LNCAP (cell line): ENCODE measurements at regions not wholly inside any gene's neighbourhood (a gene's known extent, or its start where the extent isn't known, plus 50 kb on each side); places are given as distances from the start of the nearest gene placed in this dataset.

ENCODE experiments used
- TF ChIP-seq, protein P1 (sequence below): fragments of 450-650 bp; IDR thresholded peaks from 2 replicates; pipeline ENCODE4 v1.5.1; 2017; ENCODE audit warnings: mild to moderate bottlenecking

DNA sequence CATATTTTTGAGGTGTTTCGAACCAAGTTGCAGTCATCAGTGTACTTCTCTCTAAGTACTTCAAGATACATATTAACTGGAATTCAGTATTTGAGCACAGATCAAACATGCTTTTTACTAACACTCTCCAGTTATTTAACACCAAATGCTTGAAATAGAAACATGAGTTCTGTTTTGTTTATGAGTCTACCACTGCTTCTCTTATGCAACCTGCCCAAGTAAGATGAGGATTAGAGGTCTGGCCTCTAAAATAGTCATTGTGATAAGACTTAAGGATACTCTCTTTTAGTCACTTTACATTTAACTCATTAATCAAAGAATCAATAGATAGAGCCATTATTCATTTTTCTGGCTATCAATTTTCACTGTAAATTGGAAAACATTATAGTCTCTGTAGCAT is 156.2 kb upstream of the THRB start:
- TF ChIP-seq, protein P1, sequence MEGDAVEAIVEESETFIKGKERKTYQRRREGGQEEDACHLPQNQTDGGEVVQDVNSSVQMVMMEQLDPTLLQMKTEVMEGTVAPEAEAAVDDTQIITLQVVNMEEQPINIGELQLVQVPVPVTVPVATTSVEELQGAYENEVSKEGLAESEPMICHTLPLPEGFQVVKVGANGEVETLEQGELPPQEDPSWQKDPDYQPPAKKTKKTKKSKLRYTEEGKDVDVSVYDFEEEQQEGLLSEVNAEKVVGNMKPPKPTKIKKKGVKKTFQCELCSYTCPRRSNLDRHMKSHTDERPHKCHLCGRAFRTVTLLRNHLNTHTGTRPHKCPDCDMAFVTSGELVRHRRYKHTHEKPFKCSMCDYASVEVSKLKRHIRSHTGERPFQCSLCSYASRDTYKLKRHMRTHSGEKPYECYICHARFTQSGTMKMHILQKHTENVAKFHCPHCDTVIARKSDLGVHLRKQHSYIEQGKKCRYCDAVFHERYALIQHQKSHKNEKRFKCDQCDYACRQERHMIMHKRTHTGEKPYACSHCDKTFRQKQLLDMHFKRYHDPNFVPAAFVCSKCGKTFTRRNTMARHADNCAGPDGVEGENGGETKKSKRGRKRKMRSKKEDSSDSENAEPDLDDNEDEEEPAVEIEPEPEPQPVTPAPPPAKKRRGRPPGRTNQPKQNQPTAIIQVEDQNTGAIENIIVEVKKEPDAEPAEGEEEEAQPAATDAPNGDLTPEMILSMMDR = no peak

DNA sequence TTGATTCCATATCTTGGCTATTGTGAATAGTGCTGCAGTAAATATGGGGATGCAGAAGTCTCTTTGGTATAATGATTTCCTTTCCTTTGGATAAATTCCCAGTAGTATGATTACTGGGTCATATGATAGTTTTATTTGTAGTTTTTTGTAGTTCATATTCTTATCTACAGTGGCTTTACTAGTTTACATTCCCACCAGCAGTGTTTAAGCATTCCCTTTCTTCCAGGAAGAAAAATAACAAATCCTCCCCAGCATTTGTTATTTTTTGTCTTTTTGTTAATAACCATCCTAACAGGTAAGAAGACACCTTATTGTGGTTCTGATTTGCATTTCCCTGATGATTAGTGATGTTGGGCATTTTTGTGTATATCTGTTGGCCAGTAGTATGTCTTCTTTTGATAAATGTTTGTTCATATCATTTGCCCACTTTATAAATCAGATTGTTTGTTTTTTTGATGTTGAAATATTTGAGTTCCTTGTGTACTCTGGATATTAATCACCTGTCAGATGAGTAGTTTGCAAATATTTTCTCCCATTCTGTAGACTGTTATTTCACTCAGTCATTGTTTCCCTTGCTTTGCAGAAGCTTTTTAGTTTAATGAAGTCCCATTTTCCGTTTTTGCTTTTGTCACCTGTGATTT is 163.3 kb upstream of the THRB start:
- TF ChIP-seq, protein P1 = no peak

DNA sequence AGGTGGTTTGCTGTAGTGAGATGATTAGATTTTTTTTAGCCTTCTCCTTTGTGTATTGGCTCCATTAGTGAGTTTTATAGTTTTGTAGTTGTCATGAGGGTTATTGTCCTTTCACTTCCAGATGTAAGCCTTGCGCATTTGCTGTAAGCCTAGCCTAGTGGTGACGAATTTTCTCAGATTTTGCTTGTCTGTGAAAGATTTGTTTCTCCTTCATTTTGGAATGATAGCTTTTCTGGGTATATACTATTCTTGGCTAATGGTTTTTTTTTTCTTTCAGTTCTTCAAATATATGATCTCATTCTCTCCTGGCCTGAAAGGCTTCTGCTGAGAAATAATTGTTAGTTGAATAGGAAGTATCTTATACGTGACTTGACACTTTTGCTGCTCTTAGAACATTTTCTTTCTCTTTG is 166.5 kb upstream of the THRB start:
- TF ChIP-seq, protein P1 = no peak

DNA sequence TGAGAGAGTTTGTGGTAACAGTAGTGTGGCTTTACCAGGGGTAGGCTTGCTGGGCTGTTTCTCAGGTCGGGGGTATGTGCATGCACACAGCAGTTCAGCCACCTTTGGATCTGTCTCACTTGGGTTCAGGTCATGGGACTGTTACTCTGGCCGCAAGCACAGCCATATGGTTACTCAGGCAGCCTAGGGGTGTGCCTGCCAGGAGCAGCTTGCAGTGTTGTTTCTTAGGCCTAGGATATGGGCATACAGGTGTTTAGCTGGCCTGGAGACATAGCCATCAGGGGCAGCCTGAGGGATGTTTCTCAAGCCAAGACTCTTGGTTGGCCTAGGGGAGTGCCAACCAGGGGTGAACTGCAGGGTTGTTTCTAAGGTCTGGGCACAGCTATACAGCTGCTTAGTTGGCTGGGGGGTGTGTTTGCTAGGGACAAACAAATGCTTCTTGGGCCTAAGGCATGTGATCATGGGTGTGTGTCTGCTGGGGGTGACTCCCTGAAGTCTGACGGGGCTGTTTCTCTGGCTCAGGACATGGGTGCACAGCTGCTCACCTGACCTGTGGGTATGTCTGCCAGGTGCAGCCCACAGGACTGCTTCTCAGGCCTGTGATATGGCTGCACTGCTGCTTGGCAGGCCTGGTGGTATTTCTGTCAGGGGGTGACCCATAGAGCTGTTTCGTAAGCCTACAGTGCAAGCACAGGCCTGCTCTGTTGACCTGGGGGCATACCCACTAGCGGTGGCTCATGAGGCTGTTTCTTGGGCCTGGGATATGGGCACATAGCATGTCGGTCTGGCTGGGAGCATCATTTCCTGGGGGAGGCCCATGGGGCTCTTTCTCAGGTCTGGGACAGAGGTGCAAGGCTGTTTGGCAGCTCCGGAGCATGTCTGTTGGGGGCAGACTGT is 168.0 kb upstream of the THRB start:
- TF ChIP-seq, protein P1 = no peak

DNA sequence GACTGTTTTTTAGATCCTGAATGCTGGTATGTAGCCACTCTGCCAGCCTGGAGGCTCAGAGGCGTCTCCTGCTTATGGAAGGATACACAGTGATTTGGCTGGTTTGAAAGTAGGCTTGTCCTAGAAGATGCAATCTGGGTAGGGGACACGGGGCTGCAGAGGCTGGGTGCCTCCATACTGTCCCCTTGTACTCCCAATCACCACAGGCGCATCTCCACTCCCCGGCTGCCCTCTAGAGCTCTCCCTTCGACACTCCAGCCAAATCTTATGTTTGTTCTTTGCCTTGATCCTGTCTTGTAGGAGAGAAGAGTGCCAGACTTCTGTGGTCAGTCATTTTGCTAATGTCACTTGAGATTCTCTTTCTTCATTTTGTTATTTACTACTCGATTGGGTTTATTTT is 168.8 kb upstream of the THRB start:
- TF ChIP-seq, protein P1 = no peak

DNA sequence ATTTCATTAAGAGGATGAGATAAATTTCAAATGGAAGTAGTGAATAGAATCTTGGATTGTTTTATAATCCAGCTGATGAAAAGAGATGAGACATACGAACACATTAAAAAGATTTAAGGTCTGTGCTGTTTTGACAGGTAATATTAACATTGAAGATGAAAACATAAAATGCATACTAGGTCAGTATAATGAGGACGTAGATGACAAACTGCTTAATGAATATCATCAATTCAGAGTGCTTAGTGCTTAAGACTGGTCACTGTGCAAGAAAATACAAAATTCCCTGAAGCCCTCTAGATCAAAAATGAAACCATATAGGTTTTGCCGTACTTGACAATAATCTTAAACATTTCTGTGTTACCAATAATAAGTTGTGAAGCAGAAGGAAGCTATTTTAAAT is 173.4 kb upstream of the THRB start:
- TF ChIP-seq, protein P1 = no peak

DNA sequence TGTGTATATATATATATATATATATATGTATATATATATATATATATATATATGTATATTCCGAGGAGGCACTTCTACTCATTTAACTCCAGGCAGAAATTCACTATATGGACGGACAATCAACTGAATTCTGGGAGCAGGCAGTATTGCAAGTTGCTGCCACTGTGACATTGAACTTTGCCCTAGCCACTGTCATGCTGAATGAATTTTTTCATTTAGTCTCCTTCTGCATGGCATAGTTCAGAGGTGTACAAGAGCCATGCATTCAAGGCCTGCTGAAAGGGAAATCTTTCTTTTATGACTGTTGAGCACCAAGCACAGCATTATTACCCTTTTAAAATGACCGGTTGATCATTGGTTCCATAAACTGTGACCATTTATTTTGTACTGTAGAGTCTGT is 176.2 kb upstream of the THRB start:
- TF ChIP-seq, protein P1 = no peak
